ENCODE measurements at regions not wholly inside any gene's neighbourhood (a gene's known extent, or its start where the extent isn't known, plus 50 kb on each side); places are given as distances from the start of the nearest gene placed in this dataset.

DNA sequence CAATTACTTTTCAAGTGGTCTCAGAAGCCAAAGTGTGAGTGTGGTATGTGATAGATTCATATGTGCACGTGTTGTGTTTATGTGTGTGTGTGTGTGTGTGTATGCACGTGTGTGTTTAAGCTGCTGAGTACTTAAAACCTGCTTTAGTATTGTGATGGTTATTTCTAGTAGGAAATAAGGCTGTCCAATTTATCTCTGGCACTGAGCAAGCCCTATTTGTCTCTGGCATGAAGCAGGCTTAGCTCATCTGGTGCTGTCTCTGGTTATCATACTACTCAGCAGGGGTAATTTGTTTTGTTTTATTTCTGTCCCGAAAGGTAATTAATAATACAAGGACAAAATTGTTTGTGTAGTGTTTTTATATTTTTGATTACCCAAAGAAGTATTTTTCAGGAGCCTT, 333.7 kb downstream of the FAT3 start:
- TF ChIP-seq EGR1 (IDR thresholded peaks at IDR 0.05; ENCODE audit: borderline replicate concordance, low read depth, low read length) (no peak), JUN (IDR thresholded peaks at IDR 0.05; ENCODE audit: low read depth, low read length) (no peak), HDAC2 (IDR thresholded peaks at IDR 0.05; ENCODE audit: borderline replicate concordance in 1 of 2, low read depth in 2 of 2, low read length in 2 of 2) (no peak), NRF1 (IDR thresholded peaks at IDR 0.05; ENCODE audit: low read depth, low read length) (no peak), RFX5 (IDR thresholded peaks at IDR 0.05; ENCODE audit: borderline replicate concordance, low read depth, low read length) (no peak), EP300 (IDR thresholded peaks at IDR 0.05; ENCODE audit: borderline replicate concordance in 1 of 2, low read depth in 2 of 2, low read length in 2 of 2) (no peak), SAP30 (IDR thresholded peaks at IDR 0.05; ENCODE audit: insufficient read depth, insufficient replicate concordance, low read length) (no peak), ZNF274 (IDR thresholded peaks at IDR 0.05; ENCODE audit: borderline replicate concordance, extremely low read depth, low read length) (no peak), POLR2A (IDR thresholded peaks at IDR 0.05; ENCODE audit: control extremely low read depth in 1 of 2, low read depth in 2 of 2, low read length in 2 of 2) (no peak)
- TF ChIP-seq, protein P1, sequence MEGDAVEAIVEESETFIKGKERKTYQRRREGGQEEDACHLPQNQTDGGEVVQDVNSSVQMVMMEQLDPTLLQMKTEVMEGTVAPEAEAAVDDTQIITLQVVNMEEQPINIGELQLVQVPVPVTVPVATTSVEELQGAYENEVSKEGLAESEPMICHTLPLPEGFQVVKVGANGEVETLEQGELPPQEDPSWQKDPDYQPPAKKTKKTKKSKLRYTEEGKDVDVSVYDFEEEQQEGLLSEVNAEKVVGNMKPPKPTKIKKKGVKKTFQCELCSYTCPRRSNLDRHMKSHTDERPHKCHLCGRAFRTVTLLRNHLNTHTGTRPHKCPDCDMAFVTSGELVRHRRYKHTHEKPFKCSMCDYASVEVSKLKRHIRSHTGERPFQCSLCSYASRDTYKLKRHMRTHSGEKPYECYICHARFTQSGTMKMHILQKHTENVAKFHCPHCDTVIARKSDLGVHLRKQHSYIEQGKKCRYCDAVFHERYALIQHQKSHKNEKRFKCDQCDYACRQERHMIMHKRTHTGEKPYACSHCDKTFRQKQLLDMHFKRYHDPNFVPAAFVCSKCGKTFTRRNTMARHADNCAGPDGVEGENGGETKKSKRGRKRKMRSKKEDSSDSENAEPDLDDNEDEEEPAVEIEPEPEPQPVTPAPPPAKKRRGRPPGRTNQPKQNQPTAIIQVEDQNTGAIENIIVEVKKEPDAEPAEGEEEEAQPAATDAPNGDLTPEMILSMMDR (IDR thresholded peaks at IDR 0.05; ENCODE audit: control extremely low read depth in 1 of 3, insufficient read depth in 1 of 3, low read depth in 1 of 3, low read length in 3 of 3) = no peak
